ENCODE measurements at regions not wholly inside any gene's neighbourhood (a gene's known extent, or its start where the extent isn't known, plus 50 kb on each side); places are given as distances from the start of the nearest gene placed in this dataset.

GRCh38 chr12:77210724-77211123 lies 145.4 kb upstream of the E2F7 start:
- TF ChIP-seq, protein P1, sequence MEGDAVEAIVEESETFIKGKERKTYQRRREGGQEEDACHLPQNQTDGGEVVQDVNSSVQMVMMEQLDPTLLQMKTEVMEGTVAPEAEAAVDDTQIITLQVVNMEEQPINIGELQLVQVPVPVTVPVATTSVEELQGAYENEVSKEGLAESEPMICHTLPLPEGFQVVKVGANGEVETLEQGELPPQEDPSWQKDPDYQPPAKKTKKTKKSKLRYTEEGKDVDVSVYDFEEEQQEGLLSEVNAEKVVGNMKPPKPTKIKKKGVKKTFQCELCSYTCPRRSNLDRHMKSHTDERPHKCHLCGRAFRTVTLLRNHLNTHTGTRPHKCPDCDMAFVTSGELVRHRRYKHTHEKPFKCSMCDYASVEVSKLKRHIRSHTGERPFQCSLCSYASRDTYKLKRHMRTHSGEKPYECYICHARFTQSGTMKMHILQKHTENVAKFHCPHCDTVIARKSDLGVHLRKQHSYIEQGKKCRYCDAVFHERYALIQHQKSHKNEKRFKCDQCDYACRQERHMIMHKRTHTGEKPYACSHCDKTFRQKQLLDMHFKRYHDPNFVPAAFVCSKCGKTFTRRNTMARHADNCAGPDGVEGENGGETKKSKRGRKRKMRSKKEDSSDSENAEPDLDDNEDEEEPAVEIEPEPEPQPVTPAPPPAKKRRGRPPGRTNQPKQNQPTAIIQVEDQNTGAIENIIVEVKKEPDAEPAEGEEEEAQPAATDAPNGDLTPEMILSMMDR (IDR thresholded peaks at IDR 0.05), result no peak
- TF ChIP-seq EHMT2 (IDR thresholded peaks at IDR 0.05; ENCODE audit: low read depth) (no peak), SMC3 (IDR thresholded peaks at IDR 0.05) (no peak), POLR2A (IDR thresholded peaks at IDR 0.05; ENCODE audit: low read length) (no peak), NR3C1 (IDR thresholded peaks at IDR 0.05) (no peak), RAD21 (conservative IDR thresholded peaks at IDR 0.05 in 1 of 2, IDR thresholded peaks at IDR 0.05 in 1 of 2) (no peak), REST (IDR thresholded peaks at IDR 0.05) (no peak), USF2 (IDR thresholded peaks at IDR 0.05) (no peak), PHF8 (IDR thresholded peaks at IDR 0.05; ENCODE audit: borderline replicate concordance, low read depth) (no peak), FOSL2 (IDR thresholded peaks at IDR 0.05) (no peak), FOSL2 (CRISPR knock-in tag; IDR thresholded peaks at IDR 0.05) (no peak), CEBPB (IDR thresholded peaks at IDR 0.05) (no peak), ESRRA (IDR thresholded peaks at IDR 0.05; ENCODE audit: borderline replicate concordance, low read length) (no peak)

Data from A549 (cell line).